ENCODE measurements at regions not wholly inside any gene's neighbourhood (a gene's known extent, or its start where the extent isn't known, plus 50 kb on each side); places are given as distances from the start of the nearest gene placed in this dataset.

DNA sequence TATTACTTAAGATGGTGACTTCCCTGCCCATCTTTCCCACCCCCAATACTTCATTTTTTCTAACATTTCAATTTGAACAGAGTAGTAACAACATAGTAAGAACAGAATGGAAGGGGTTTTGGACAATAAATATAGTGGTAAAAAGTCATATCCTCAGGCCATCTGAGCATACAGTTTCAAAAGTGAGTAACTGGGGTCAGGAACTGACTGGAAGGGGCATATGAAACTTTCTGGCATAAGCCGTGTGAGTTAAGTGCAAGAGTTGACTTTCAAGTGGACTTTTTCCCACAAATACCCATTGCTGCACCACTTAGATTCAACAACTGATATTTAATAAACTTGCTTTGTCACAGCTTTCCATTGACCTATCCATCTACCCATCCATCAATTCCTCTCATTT is 153.5 kb upstream of the IL12A start:
- TF ChIP-seq POLR2A (IDR thresholded peaks at IDR 0.05) (no peak), POLR2AphosphoS5 (IDR thresholded peaks at IDR 0.05) (no peak)
- TF ChIP-seq, protein P1, sequence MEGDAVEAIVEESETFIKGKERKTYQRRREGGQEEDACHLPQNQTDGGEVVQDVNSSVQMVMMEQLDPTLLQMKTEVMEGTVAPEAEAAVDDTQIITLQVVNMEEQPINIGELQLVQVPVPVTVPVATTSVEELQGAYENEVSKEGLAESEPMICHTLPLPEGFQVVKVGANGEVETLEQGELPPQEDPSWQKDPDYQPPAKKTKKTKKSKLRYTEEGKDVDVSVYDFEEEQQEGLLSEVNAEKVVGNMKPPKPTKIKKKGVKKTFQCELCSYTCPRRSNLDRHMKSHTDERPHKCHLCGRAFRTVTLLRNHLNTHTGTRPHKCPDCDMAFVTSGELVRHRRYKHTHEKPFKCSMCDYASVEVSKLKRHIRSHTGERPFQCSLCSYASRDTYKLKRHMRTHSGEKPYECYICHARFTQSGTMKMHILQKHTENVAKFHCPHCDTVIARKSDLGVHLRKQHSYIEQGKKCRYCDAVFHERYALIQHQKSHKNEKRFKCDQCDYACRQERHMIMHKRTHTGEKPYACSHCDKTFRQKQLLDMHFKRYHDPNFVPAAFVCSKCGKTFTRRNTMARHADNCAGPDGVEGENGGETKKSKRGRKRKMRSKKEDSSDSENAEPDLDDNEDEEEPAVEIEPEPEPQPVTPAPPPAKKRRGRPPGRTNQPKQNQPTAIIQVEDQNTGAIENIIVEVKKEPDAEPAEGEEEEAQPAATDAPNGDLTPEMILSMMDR (IDR thresholded peaks at IDR 0.05) = no peak
